ENCODE measurements at regions not wholly inside any gene's neighbourhood (a gene's known extent, or its start where the extent isn't known, plus 50 kb on each side); places are given as distances from the start of the nearest gene placed in this dataset.

DNA sequence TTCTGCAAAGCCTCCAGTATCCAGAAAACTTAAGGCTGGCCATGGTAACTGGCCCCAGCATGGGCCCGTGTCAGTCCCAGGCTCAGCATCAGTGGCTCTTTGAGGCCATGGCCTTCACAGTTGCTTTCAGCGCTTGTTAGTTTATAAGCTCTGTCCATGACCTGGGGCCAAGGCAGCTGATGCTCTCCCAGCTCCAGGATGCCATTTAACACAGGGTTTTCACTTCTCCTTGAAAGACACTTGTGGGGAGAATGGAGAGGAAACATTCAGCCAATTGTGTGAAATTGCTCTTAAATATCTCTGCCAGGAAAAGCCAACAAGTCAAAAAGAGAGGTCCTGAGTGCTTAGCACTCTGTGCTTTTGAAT lies 321.3 kb downstream of the FOXO1 start:
- Histone ChIP-seq H3K4me3 (ENCODE audit: low read depth in 1 of 2, low read length in 1 of 2) (no peak overlapping the region), H3K27ac (no peak overlapping the region), H3K36me3 (no peaks in the 10 kb centered on the region), H3K4me1 (ENCODE audit: control insufficient read depth in 1 of 2, insufficient read depth in 1 of 2, low read depth in 1 of 2, low read length in 1 of 2) (no peaks in the 10 kb centered on the region), H3K9me3 (no peaks in the 10 kb centered on the region), H3K27me3 (no peaks in the 10 kb centered on the region)
- TF ChIP-seq, protein P1, sequence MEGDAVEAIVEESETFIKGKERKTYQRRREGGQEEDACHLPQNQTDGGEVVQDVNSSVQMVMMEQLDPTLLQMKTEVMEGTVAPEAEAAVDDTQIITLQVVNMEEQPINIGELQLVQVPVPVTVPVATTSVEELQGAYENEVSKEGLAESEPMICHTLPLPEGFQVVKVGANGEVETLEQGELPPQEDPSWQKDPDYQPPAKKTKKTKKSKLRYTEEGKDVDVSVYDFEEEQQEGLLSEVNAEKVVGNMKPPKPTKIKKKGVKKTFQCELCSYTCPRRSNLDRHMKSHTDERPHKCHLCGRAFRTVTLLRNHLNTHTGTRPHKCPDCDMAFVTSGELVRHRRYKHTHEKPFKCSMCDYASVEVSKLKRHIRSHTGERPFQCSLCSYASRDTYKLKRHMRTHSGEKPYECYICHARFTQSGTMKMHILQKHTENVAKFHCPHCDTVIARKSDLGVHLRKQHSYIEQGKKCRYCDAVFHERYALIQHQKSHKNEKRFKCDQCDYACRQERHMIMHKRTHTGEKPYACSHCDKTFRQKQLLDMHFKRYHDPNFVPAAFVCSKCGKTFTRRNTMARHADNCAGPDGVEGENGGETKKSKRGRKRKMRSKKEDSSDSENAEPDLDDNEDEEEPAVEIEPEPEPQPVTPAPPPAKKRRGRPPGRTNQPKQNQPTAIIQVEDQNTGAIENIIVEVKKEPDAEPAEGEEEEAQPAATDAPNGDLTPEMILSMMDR (IDR thresholded peaks at IDR 0.05): no peak

DNA sequence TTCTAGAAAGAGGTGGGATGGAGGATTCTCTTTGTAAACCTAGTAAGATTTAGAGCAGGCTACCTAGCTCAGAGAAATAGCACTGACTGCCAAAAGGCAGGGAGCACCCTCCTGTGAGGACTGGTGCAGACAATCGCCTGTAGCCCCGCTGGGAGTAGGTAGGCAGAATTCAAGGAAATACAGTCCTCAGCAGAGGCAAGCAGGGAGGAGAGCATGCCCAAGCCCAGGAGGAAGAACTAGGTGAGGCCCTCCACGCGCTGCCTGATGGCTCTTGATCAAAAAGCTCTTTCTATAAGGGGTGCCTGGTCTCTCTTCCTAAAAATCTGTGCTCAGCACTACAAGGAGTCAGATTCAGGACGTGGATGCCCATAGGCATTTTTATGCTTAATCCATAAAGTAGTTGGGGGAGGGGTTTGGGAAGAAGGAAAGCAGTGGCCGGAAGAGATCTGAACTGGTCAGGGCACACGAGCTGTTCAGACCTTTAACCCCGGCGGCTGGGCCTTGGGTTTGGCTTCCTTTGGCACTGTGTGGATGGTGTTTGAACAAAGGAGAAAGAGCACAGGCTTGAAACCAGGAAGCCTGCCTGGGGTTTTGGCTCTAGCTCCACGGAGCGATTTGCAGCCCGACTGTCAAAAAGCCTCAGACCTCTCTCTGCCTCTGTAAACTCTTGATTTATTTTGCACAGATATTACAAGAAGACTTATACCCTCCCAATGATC lies 320.6 kb downstream of the FOXO1 start:
- TF ChIP-seq, protein P1 (IDR thresholded peaks at IDR 0.05): no peak
- Histone ChIP-seq H3K36me3 (no peaks in the 10 kb centered on the region), H3K27ac (no peak overlapping the region), H3K9me3 (no peaks in the 10 kb centered on the region), H3K27me3 (no peaks in the 10 kb centered on the region), H3K4me3 (ENCODE audit: low read depth in 1 of 2, low read length in 1 of 2) (no peak overlapping the region), H3K4me1 (ENCODE audit: control insufficient read depth in 1 of 2, insufficient read depth in 1 of 2, low read depth in 1 of 2, low read length in 1 of 2) (no peaks in the 10 kb centered on the region)

DNA sequence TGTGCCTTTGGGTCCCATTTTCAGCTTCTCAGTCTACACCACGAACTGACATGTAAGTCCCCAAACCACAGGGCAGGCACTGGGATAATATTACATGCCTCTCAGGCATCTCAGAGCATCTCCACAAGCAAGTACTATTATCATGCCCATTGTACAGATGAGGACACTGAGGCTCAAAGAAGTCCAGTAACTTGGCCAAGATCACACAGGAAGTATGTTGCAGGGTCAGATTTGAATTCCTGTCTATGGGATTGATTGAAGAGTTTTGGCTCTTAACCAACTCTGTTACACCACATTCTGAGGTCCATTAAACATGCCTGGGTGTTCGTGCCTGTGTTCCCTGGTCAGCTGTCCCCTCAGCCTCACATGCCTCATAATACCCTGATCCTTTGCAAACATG lies 319.8 kb downstream of the FOXO1 start:
- H3K27ac ChIP-seq: no peak overlapping the region
- H3K4me1 ChIP-seq (ENCODE audit: control insufficient read depth in 1 of 2, insufficient read depth in 1 of 2, low read depth in 1 of 2, low read length in 1 of 2): no peaks in the 10 kb centered on the region
- H3K27me3 ChIP-seq: no peaks in the 10 kb centered on the region
- TF ChIP-seq, protein P1 (IDR thresholded peaks at IDR 0.05): no peak
- no peak overlapping the region for H3K4me3 ChIP-seq (ENCODE audit: low read depth in 1 of 2, low read length in 1 of 2)
- no peaks in the 10 kb centered on the region for H3K9me3 ChIP-seq
- H3K36me3 ChIP-seq: no peaks in the 10 kb centered on the region

DNA sequence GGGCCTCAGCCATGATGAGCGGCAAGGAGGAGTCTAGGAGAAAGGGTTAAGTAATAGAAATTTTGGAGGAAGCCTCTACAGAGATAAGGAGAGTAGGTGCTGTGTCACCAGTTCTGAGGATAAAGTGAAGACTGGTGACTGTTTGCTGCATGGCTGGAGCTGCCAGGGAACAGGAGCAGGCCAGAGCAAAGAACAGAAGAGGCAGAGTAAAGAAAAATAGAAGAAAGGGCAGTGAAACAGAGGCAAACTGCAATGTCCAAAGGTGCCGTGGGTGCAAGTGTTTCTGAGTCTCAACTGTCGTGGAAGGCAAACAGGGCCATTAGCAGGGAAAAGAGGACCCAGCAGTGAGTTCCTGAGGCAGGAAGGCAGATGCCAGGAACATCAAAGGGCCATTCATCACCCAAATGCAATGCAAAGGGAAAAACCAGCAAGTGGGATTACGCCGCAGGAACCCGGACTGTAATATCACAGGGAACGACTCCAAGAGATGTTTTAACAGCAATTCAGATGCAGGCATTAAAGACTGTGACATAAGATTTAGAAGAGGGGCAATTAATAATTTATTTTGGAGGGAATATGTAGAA lies 318.3 kb downstream of the FOXO1 start:
- no peaks in the 10 kb centered on the region for H3K27me3 ChIP-seq
- no peak overlapping the region for H3K4me3 ChIP-seq (ENCODE audit: low read depth in 1 of 2, low read length in 1 of 2)
- no peaks in the 10 kb centered on the region for H3K36me3 ChIP-seq
- TF ChIP-seq, protein P1 (IDR thresholded peaks at IDR 0.05): no peak
- no peak overlapping the region for H3K27ac ChIP-seq
- no peaks in the 10 kb centered on the region for H3K4me1 ChIP-seq (ENCODE audit: control insufficient read depth in 1 of 2, insufficient read depth in 1 of 2, low read depth in 1 of 2, low read length in 1 of 2)
- no peaks in the 10 kb centered on the region for H3K9me3 ChIP-seq

DNA sequence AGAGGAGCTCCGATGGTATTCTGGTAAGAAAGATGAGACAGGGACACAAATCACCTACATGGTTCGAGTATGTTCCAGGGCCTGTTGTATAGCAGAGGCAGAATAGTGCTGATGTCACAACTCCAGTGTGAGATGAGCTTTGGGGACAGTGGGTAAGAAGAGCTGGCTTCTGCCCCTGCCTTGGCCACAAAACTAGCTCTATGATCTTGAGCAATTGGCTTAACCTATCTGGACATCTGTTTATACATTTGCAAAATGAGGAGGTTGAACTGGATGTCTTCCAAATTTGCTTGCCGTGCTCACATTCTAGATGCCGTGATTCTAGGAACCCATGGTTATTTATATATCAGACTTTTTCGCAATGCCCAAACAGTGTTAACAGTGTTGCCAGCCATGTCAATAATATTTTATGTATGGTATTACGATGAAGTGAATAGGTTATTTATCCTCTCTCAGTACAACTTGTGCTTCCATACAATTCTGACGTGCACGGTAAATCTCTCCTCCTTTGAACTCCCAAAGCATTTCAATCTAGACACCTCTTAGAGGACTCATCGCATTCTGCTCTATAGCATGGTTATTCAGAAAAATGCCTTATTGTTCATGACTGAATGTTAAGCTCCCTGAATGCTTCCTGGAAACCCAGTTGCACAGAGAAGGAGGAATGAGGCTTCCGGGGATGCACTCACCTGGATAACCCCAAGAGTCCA lies 316.0 kb downstream of the FOXO1 start:
- H3K27ac ChIP-seq: no peak overlapping the region
- H3K4me3 ChIP-seq (ENCODE audit: low read depth in 1 of 2, low read length in 1 of 2): no peak overlapping the region
- no peaks in the 10 kb centered on the region for H3K9me3 ChIP-seq
- H3K36me3 ChIP-seq: no peaks in the 10 kb centered on the region
- TF ChIP-seq, protein P1 (IDR thresholded peaks at IDR 0.05): no peak
- no peaks in the 10 kb centered on the region for H3K4me1 ChIP-seq (ENCODE audit: control insufficient read depth in 1 of 2, insufficient read depth in 1 of 2, low read depth in 1 of 2, low read length in 1 of 2)
- H3K27me3 ChIP-seq: no peaks in the 10 kb centered on the region
